ENCODE measurements at regions not wholly inside any gene's neighbourhood (a gene's known extent, or its start where the extent isn't known, plus 50 kb on each side); places are given as distances from the start of the nearest gene placed in this dataset.

DNA sequence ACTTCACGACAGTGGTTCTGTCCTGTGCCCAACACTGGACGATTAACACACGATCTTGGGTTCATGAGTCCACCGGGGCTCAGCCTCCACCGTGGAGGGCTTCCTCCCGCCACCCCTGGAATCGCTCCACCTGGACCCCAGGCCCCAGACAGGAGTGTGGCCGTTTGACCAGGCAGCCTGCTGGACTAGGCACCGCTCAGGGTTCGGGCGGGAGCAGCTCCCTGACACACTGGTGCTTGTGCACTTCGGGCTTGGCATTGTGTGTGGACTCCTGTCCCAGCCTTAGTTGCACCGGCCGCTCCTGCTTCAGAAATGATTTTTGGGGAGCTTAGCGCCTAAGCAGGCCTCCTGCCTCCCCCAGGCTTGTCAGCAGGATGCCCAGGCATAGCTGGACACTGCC lies 617.4 kb upstream of the SALL3 start:
- intact Hi-C loops (cut with DNase I; ENCODE audit: low total_unique reads): no loop called here
- TF ChIP-seq, protein P1, sequence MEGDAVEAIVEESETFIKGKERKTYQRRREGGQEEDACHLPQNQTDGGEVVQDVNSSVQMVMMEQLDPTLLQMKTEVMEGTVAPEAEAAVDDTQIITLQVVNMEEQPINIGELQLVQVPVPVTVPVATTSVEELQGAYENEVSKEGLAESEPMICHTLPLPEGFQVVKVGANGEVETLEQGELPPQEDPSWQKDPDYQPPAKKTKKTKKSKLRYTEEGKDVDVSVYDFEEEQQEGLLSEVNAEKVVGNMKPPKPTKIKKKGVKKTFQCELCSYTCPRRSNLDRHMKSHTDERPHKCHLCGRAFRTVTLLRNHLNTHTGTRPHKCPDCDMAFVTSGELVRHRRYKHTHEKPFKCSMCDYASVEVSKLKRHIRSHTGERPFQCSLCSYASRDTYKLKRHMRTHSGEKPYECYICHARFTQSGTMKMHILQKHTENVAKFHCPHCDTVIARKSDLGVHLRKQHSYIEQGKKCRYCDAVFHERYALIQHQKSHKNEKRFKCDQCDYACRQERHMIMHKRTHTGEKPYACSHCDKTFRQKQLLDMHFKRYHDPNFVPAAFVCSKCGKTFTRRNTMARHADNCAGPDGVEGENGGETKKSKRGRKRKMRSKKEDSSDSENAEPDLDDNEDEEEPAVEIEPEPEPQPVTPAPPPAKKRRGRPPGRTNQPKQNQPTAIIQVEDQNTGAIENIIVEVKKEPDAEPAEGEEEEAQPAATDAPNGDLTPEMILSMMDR (IDR thresholded peaks at IDR 0.05): no peak
- DNase-seq: no peak
- Histone ChIP-seq H3K4me3 (no peak overlapping the region), H3K9me3 (peaks cover 0 to 6% (median 0%) of the 10 kb centered on the region in 3 donors), H3K4me1 (no peaks in the 10 kb centered on the region), H3K27me3 (no peaks in the 10 kb centered on the region), H3K27ac (no peak overlapping the region), H3K36me3 (no peaks in the 10 kb centered on the region)

DNA sequence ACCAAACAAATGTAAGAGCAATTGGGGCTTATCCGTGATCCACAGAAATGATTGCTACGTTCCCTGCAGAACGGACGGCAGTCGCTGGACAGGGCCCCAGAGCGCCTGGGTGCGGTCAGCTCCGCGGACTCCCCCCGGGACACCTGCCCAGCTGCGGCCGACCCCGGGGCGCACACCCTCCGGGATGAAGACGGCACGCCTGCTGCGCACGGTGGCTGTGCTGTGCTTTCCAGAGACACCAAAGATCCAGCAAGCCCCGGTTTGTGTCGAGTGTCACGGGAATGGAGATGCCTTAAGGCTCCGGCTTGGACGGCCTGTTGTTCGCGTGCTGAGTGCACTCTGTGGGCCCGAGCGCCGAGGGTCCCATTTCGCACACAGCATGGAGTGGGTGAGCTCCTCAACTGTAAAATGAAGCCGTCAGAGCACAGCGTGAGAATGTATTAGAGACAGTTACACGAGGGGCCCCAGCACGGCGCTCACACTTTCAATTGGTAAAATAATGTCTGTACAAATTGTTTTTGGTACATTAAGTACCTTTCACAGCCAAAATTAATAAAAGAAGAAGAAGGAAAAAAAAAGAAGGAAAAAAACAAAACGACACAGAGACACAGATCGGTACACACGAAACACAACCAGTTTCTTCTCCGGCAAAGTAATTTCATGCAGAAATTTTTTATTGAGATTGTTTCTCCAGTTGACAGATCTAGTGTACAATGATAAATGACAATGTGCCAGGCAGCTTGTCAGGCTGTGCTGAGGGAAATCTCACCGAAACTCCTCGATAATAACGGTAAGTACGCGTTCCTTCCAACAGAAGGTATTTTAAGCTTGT lies 615.8 kb upstream of the SALL3 start:
- Histone ChIP-seq H3K4me3 (no peak overlapping the region), H3K4me1 (no peaks in the 10 kb centered on the region), H3K27me3 (no peaks in the 10 kb centered on the region), H3K27ac (no peak overlapping the region), H3K9me3 (peaks cover 0 to 6% (median 0%) of the 10 kb centered on the region in 3 donors), H3K36me3 (no peaks in the 10 kb centered on the region)
- intact Hi-C loops (cut with DNase I; ENCODE audit: low total_unique reads): no loop called here
- no peak for DNase-seq
- TF ChIP-seq, protein P1 (IDR thresholded peaks at IDR 0.05): no peak

DNA sequence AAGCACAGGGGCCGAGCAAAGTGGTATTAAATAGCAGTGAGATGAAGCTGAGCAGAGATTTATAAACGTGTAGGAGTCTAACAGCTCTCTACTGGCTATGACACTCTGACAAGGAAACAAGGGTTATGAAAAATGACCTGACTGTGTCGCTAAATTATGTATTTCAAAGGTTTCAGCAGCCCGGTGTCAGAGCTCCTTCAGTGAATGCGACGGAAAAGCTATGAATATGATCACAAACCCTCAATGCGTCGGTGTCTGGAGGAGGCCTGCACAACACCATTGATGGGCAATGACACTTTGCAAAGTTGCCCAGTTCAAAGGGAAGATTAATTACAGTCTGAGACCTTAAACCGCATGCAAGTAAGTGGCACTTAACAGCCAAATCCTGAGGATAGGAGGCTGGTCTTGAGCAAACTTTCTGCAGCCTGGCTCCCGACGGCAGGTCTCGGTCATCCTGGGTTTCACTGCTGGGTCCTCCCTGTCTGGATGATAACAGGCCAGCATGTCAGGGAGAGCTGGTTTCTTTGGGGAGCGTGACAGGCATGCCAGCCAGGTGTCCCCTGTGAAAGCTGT lies 615.1 kb upstream of the SALL3 start:
- intact Hi-C loops (cut with DNase I; ENCODE audit: low total_unique reads): no loop called here
- Histone ChIP-seq H3K27me3 (no peaks in the 10 kb centered on the region), H3K9me3 (peaks cover 0 to 6% (median 0%) of the 10 kb centered on the region in 3 donors), H3K36me3 (no peaks in the 10 kb centered on the region), H3K27ac (no peak overlapping the region), H3K4me1 (no peaks in the 10 kb centered on the region), H3K4me3 (no peak overlapping the region)
- TF ChIP-seq, protein P1 (IDR thresholded peaks at IDR 0.05): no peak
- DNase-seq: no peak

DNA sequence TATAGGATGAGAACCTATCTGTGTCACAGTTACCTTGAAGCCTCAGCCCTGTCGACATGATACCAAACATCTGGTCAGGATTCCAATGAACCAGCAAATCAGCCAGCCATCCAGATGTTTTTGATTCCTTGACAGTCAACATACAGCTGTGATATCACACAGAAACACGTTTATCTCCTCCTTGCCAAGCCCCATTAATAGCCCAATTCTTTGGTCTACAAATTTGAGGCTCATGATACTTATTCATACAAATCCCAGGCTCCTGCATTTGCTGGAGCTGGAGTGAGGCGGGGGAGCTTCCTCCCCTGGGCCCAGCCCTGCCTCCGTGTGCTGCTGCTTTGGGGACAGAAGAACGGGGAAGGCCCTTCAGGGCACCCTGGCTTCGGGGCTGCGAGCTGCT lies 611.6 kb upstream of the SALL3 start:
- Histone ChIP-seq H3K27ac (no peak overlapping the region), H3K9me3 (peaks cover 0 to 6% (median 0%) of the 10 kb centered on the region in 3 donors), H3K4me3 (no peak overlapping the region), H3K27me3 (no peaks in the 10 kb centered on the region), H3K36me3 (no peaks in the 10 kb centered on the region), H3K4me1 (no peaks in the 10 kb centered on the region)
- DNase-seq: no peak
- intact Hi-C loops (cut with DNase I; ENCODE audit: low total_unique reads): no loop called here
- TF ChIP-seq, protein P1 (IDR thresholded peaks at IDR 0.05): no peak

DNA sequence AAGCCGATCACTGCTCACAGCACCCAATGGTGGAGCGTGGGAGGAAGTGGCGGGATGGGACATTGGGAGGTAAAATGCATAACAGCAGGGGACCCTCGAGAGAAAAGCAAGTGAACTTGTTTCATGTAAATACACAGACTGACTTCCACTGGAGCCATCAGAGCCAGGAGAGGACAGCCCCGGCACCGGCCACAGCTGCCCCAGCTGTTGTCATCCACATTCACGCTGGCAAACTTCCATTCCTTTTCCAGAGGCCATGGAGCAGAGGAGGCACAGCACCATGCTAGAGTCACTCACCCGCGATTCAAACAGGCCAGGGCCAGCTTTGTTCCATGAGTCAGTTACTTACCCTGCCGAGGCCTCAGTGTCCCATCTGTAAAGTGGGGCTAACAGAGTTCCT lies 610.9 kb upstream of the SALL3 start:
- Histone ChIP-seq H3K27ac (no peak overlapping the region), H3K4me1 (no peaks in the 10 kb centered on the region), H3K27me3 (no peaks in the 10 kb centered on the region), H3K4me3 (no peak overlapping the region), H3K9me3 (no peaks in the 10 kb centered on the region), H3K36me3 (no peaks in the 10 kb centered on the region)
- intact Hi-C loops (cut with DNase I; ENCODE audit: low total_unique reads): no loop called here
- TF ChIP-seq, protein P1 (IDR thresholded peaks at IDR 0.05): no peak
- no peak for DNase-seq
